ENCODE measurements at regions not wholly inside any gene's neighbourhood (a gene's known extent, or its start where the extent isn't known, plus 50 kb on each side); places are given as distances from the start of the nearest gene placed in this dataset.

DNA sequence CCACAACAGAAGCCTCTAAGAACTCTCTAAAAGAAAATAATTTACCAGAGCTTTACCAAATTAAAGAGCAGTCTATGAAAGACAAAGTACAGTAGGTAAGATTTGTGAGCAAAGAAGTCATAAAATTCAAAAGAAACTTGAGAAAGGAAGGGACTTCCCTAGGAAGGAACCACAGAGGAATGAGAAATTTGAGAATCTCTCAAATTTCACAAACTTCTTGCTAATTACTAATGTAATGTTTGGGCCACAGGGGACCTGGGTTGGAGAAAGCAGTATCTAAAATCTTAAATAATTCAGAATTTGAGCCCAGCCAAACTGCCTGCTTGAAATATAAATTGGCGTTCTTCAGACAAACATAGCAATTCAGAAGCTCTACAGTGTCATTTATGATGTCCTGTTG, 225.0 kb upstream of the PRR16 start:
- intact Hi-C loops (cut with micrococcal nuclease) = no loop called here
- Histone ChIP-seq H3K4me3 (ENCODE audit: low read length in 2 of 2) (no peak overlapping the region), H3K9me3 (ENCODE audit: control insufficient read depth in 1 of 2, low read length in 2 of 2) (peaks cover 0 to 2% of the 10 kb centered on the region in 2 donors), H3K36me3 (ENCODE audit: insufficient read depth, low read length) (no peaks in the 10 kb centered on the region), H3K27ac (ENCODE audit: low read depth, low read length) (no peak overlapping the region), H3K27me3 (ENCODE audit: insufficient read depth, low read length) (no peaks in the 10 kb centered on the region), H3K4me1 (ENCODE audit: insufficient read depth, low read length) (no peaks in the 10 kb centered on the region)
- no peak overlapping the region for H3K4me3 Mint-ChIP-seq
- no peaks in the 10 kb centered on the region for H3K27me3 Mint-ChIP-seq
- POLR2A ChIA-PET (ENCODE audit: partially characterized antibody) = no interaction called here
- H3K27ac Mint-ChIP-seq = no peak overlapping the region
- no peaks in the 10 kb centered on the region for H3K4me1 Mint-ChIP-seq
- peaks cover 0 to 16% (median 7%) of the 10 kb centered on the region in 8 donors for H3K9me3 Mint-ChIP-seq
- CTCF ChIA-PET (ENCODE audit: partially characterized antibody) = no interaction called here
- no peaks in the 10 kb centered on the region for H3K36me3 Mint-ChIP-seq
- DNase-seq = no peak

DNA sequence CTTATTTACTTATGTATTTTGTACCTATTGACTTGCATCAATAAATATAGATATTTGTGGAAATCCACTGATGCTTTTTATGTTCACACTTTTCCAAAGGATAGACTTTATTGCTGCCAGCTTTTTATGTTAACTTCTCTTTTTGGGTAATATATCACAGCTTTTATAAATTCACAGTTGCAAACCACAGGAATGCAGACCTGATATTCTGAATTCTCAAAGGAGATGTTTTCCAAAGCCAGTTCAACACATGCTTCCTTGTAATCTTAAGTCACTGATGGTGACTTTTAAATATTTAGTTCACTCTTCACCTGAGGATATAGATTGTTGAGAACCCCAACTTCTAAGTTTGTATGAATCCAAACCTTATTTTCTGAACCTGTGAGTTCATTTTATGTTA, 223.4 kb upstream of the PRR16 start:
- intact Hi-C loops (cut with micrococcal nuclease) = no loop called here
- Mint-ChIP-seq H3K4me1 (no peaks in the 10 kb centered on the region), H3K36me3 (no peaks in the 10 kb centered on the region), H3K27me3 (no peaks in the 10 kb centered on the region), H3K4me3 (no peak overlapping the region), H3K9me3 (peaks cover under 1 to 10% (median 6%) of the 10 kb centered on the region in 8 donors), H3K27ac (no peak overlapping the region)
- H3K4me3 ChIP-seq (ENCODE audit: low read length in 2 of 2) = no peak overlapping the region
- H3K9me3 ChIP-seq (ENCODE audit: control insufficient read depth in 1 of 2, low read length in 2 of 2) = peaks cover 0 to 2% of the 10 kb centered on the region in 2 donors
- H3K4me1 ChIP-seq (ENCODE audit: insufficient read depth, low read length) = no peaks in the 10 kb centered on the region
- H3K27ac ChIP-seq (ENCODE audit: low read depth, low read length) = no peak overlapping the region
- no peaks in the 10 kb centered on the region for H3K36me3 ChIP-seq (ENCODE audit: insufficient read depth, low read length)
- CTCF ChIA-PET (ENCODE audit: partially characterized antibody) = no interaction called here
- no peak for DNase-seq
- POLR2A ChIA-PET (ENCODE audit: partially characterized antibody) = no interaction called here
- H3K27me3 ChIP-seq (ENCODE audit: insufficient read depth, low read length) = no peaks in the 10 kb centered on the region

DNA sequence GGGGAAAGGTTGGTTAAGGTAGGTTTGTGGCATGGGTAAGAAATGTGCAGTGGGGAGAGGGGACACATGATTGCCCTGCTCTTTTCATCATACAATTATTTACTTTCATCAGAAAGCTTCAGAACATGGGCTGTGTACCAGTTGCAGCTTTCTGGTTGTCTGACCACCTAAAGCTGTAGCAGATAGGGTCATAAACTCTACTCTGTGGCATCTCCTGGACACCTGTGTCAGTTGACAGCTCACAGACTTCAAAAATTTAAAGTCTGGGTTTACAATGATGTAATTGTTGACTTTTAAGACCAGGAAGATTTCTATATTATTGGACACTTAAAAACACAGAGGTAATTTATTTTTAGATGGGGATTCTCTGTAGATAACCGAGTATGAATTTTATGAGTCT, 222.7 kb upstream of the PRR16 start:
- H3K27me3 Mint-ChIP-seq = no peaks in the 10 kb centered on the region
- Histone ChIP-seq H3K36me3 (ENCODE audit: insufficient read depth, low read length) (no peaks in the 10 kb centered on the region), H3K4me1 (ENCODE audit: insufficient read depth, low read length) (no peaks in the 10 kb centered on the region), H3K27me3 (ENCODE audit: insufficient read depth, low read length) (no peaks in the 10 kb centered on the region), H3K9me3 (ENCODE audit: control insufficient read depth in 1 of 2, low read length in 2 of 2) (peaks cover 0 to 2% of the 10 kb centered on the region in 2 donors), H3K27ac (ENCODE audit: low read depth, low read length) (no peak overlapping the region), H3K4me3 (ENCODE audit: low read length in 2 of 2) (no peak overlapping the region)
- intact Hi-C loops (cut with micrococcal nuclease) = no loop called here
- no peak overlapping the region for H3K4me3 Mint-ChIP-seq
- peaks cover 2 to 14% (median 5%) of the 10 kb centered on the region in 8 donors for H3K9me3 Mint-ChIP-seq
- CTCF ChIA-PET (ENCODE audit: partially characterized antibody) = no interaction called here
- no peaks in the 10 kb centered on the region for H3K36me3 Mint-ChIP-seq
- no peak for DNase-seq
- no peaks in the 10 kb centered on the region for H3K4me1 Mint-ChIP-seq
- POLR2A ChIA-PET (ENCODE audit: partially characterized antibody) = no interaction called here
- no peak overlapping the region for H3K27ac Mint-ChIP-seq

DNA sequence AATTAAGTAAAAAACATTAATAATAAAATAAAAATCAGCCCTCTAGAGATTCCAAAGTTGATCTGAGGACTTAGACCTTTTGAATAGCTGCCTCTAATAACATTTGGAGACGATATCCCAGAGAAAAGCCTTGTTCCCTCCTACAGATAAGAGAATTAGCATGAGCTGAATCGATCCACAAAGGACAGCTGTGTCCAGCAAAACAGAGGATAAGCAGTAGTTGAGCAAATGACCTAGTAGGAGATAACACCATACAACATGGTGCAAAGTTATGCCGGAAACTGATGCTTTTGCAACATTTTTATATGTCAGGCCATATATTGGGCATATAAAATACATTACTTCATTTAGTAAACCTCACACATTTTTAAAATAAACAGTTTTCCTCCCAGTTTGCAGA, 212.2 kb upstream of the PRR16 start:
- no peak for DNase-seq
- Histone ChIP-seq H3K27ac (ENCODE audit: low read depth, low read length) (no peak overlapping the region), H3K36me3 (ENCODE audit: insufficient read depth, low read length) (no peaks in the 10 kb centered on the region), H3K4me3 (ENCODE audit: low read length in 2 of 2) (no peak overlapping the region), H3K9me3 (ENCODE audit: control insufficient read depth in 1 of 2, low read length in 2 of 2) (peaks cover 0 to 4% of the 10 kb centered on the region in 2 donors), H3K4me1 (ENCODE audit: insufficient read depth, low read length) (no peaks in the 10 kb centered on the region), H3K27me3 (ENCODE audit: insufficient read depth, low read length) (no peaks in the 10 kb centered on the region)
- H3K36me3 Mint-ChIP-seq = no peaks in the 10 kb centered on the region
- no peak overlapping the region for H3K4me3 Mint-ChIP-seq
- H3K27me3 Mint-ChIP-seq = no peaks in the 10 kb centered on the region
- no peaks in the 10 kb centered on the region for H3K4me1 Mint-ChIP-seq
- peaks cover 0 to 3% (median under 1%) of the 10 kb centered on the region in 8 donors for H3K9me3 Mint-ChIP-seq
- ChIA-PET POLR2A (ENCODE audit: partially characterized antibody) (no interaction called here), CTCF (ENCODE audit: partially characterized antibody) (no interaction called here)
- H3K27ac Mint-ChIP-seq = no peak overlapping the region
- intact Hi-C loops (cut with micrococcal nuclease) = no loop called here

DNA sequence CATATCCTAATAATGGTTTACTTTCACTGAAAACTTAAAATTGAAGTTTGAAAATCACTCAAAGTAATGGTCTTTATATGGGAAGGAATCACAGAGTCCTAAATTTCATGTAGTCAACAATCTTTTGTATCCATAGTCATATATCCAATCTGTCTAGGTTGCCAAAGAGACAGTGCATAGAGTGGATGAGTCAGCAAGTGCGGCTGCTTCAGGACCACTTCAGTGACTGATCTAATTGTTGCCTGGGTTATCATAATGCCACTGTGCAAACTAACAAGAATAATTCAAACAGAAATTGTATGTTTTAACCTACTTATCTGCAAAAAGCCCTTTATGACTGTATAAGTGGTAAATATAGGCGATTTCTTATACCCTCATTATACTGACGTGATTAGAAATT, 211.3 kb upstream of the PRR16 start:
- H3K4me1 Mint-ChIP-seq = no peaks in the 10 kb centered on the region
- peaks cover 0 to 4% (median 2%) of the 10 kb centered on the region in 8 donors for H3K9me3 Mint-ChIP-seq
- H3K27me3 Mint-ChIP-seq = no peaks in the 10 kb centered on the region
- no peak for DNase-seq
- ChIA-PET CTCF (ENCODE audit: partially characterized antibody) (no interaction called here), POLR2A (ENCODE audit: partially characterized antibody) (no interaction called here)
- peaks cover 0 to 4% of the 10 kb centered on the region in 2 donors for H3K9me3 ChIP-seq (ENCODE audit: control insufficient read depth in 1 of 2, low read length in 2 of 2)
- intact Hi-C loops (cut with micrococcal nuclease) = no loop called here
- H3K36me3 Mint-ChIP-seq = no peaks in the 10 kb centered on the region
- no peak overlapping the region for H3K27ac Mint-ChIP-seq
- no peaks in the 10 kb centered on the region for H3K36me3 ChIP-seq (ENCODE audit: insufficient read depth, low read length)
- no peaks in the 10 kb centered on the region for H3K4me1 ChIP-seq (ENCODE audit: insufficient read depth, low read length)
- H3K27me3 ChIP-seq (ENCODE audit: insufficient read depth, low read length) = no peaks in the 10 kb centered on the region
- H3K27ac ChIP-seq (ENCODE audit: low read depth, low read length) = no peak overlapping the region
- H3K4me3 ChIP-seq (ENCODE audit: low read length in 2 of 2) = no peak overlapping the region
- H3K4me3 Mint-ChIP-seq = no peak overlapping the region

DNA sequence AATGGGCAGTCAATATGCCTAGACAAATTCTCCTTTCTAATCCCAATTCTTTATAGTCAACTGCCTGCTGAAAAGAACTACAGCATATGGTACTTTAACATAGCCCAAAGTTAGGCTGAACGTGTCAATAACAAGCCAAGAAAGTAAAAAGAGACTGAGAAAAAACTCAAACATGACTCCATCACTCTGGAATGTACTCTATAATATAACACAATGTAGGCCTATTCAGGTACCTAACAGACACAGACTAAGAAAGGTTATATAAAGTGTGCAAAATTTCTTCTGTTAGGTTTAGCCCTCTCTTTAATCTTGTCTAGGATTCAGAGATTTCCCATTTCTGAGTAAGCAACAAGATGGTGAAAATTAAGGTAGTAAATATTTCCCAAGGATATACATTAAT, 209.7 kb upstream of the PRR16 start:
- H3K36me3 Mint-ChIP-seq = no peaks in the 10 kb centered on the region
- no peak for DNase-seq
- Histone ChIP-seq H3K4me3 (ENCODE audit: low read length in 2 of 2) (no peak overlapping the region), H3K27me3 (ENCODE audit: insufficient read depth, low read length) (no peaks in the 10 kb centered on the region), H3K4me1 (ENCODE audit: insufficient read depth, low read length) (no peaks in the 10 kb centered on the region), H3K27ac (ENCODE audit: low read depth, low read length) (no peak overlapping the region), H3K36me3 (ENCODE audit: insufficient read depth, low read length) (no peaks in the 10 kb centered on the region), H3K9me3 (ENCODE audit: control insufficient read depth in 1 of 2, low read length in 2 of 2) (peaks cover 0 to 4% of the 10 kb centered on the region in 2 donors)
- H3K27ac Mint-ChIP-seq = no peak overlapping the region
- CTCF ChIA-PET (ENCODE audit: partially characterized antibody) = no interaction called here
- intact Hi-C loops (cut with micrococcal nuclease) = no loop called here
- peaks cover 0 to 4% (median 2%) of the 10 kb centered on the region in 8 donors for H3K9me3 Mint-ChIP-seq
- no peak overlapping the region for H3K4me3 Mint-ChIP-seq
- no peaks in the 10 kb centered on the region for H3K27me3 Mint-ChIP-seq
- H3K4me1 Mint-ChIP-seq = no peaks in the 10 kb centered on the region
- POLR2A ChIA-PET (ENCODE audit: partially characterized antibody) = no interaction called here

DNA sequence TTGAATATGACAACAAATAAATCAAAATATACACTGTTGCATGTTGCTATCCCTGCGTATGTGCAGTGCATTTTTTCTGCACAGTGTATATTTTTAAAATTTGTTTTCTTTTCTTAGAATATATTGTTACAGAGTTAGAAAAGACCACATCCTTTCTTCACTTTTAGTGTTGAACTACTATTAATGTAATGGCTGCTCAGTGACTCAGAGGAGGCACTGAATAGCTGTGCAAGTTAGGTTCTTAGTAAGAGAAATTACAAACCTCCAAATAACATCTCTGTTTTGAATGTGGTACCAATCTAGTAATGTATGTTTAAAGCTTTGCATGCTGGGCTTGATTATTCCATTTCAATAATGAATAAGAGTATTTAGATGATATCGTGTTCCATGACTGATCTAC, 208.9 kb upstream of the PRR16 start:
- Mint-ChIP-seq H3K27ac (no peak overlapping the region), H3K4me1 (no peaks in the 10 kb centered on the region), H3K4me3 (no peak overlapping the region), H3K27me3 (no peaks in the 10 kb centered on the region), H3K36me3 (no peaks in the 10 kb centered on the region), H3K9me3 (peaks cover 0 to 7% (median 1%) of the 10 kb centered on the region in 8 donors)
- no peak for DNase-seq
- no peaks in the 10 kb centered on the region for H3K36me3 ChIP-seq (ENCODE audit: insufficient read depth, low read length)
- no peaks in the 10 kb centered on the region for H3K4me1 ChIP-seq (ENCODE audit: insufficient read depth, low read length)
- no peak overlapping the region for H3K27ac ChIP-seq (ENCODE audit: low read depth, low read length)
- no peak overlapping the region for H3K4me3 ChIP-seq (ENCODE audit: low read length in 2 of 2)
- ChIA-PET POLR2A (ENCODE audit: partially characterized antibody) (no interaction called here), CTCF (ENCODE audit: partially characterized antibody) (no interaction called here)
- intact Hi-C loops (cut with micrococcal nuclease) = no loop called here
- peaks cover 0 to 2% of the 10 kb centered on the region in 2 donors for H3K9me3 ChIP-seq (ENCODE audit: control insufficient read depth in 1 of 2, low read length in 2 of 2)
- H3K27me3 ChIP-seq (ENCODE audit: insufficient read depth, low read length) = no peaks in the 10 kb centered on the region

DNA sequence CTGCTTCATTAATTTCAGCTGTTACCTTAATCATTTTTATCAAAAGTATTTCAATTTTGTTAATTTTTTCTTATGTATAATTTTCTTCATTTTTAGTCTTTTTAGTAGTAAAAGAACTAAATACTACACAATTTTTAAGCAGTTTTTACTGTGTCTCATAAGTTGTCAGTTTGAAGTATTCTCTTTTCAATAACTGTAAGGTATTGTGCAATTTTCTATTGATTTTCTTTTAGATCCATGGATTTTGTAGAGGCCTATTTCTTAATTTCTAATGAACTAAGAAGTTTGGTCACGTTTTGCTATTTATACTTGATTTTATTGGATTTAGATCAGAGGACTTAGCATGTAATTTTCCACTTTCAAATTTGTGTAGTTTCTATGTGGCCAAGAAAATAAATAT, 207.7 kb upstream of the PRR16 start:
- no peak overlapping the region for H3K27ac Mint-ChIP-seq
- DNase-seq = no peak
- intact Hi-C loops (cut with micrococcal nuclease) = no loop called here
- Histone ChIP-seq H3K27me3 (ENCODE audit: insufficient read depth, low read length) (no peaks in the 10 kb centered on the region), H3K27ac (ENCODE audit: low read depth, low read length) (no peak overlapping the region), H3K36me3 (ENCODE audit: insufficient read depth, low read length) (no peaks in the 10 kb centered on the region), H3K4me3 (ENCODE audit: low read length in 2 of 2) (no peak overlapping the region), H3K9me3 (ENCODE audit: control insufficient read depth in 1 of 2, low read length in 2 of 2) (no peaks in the 10 kb centered on the region), H3K4me1 (ENCODE audit: insufficient read depth, low read length) (no peaks in the 10 kb centered on the region)
- no peak overlapping the region for H3K4me3 Mint-ChIP-seq
- H3K9me3 Mint-ChIP-seq = peaks cover 0 to 7% (median 0%) of the 10 kb centered on the region in 8 donors
- CTCF ChIA-PET (ENCODE audit: partially characterized antibody) = no interaction called here
- no peaks in the 10 kb centered on the region for H3K36me3 Mint-ChIP-seq
- no peaks in the 10 kb centered on the region for H3K4me1 Mint-ChIP-seq
- POLR2A ChIA-PET (ENCODE audit: partially characterized antibody) = no interaction called here
- H3K27me3 Mint-ChIP-seq = no peaks in the 10 kb centered on the region
